Neural progenitor cell (in vitro differentiated cells): ENCODE measurements at regions not wholly inside any gene's neighbourhood (a gene's known extent, or its start where the extent isn't known, plus 50 kb on each side); places are given as distances from the start of the nearest gene placed in this dataset.

ENCODE experiments used
- CTCF ChIP-seq: fragments of 200-600 bp; sonication (generic); IDR thresholded peaks from 2 replicates; pipeline ENCODE4 v1.5.1; 2017; ENCODE audit warnings: antibody characterized with exemption, mild to moderate bottlenecking
- EZH2 ChIP-seq: fragments of 200-600 bp; sonication (generic); IDR thresholded peaks from 2 replicates; pipeline ENCODE4 v1.6.1; 2017; ENCODE audit warnings: antibody characterized with exemption, mild to moderate bottlenecking, moderate library complexity
- EZH2phosphoT487 ChIP-seq: fragments of 200-600 bp; sonication (generic); IDR thresholded peaks from 2 replicates; pipeline ENCODE4 v1.6.1; 2017; ENCODE audit warnings: antibody characterized with exemption

GRCh38 chr21:25324666-25325065, 282.6 kb downstream of the MRPL39 start:
- TF ChIP-seq CTCF, result no peak
- TF ChIP-seq EZH2phosphoT487, result no peak
- TF ChIP-seq EZH2, result no peak
